Common myeloid progenitor, CD34-positive (primary cell): ENCODE measurements at regions not wholly inside any gene's neighbourhood (a gene's known extent, or its start where the extent isn't known, plus 50 kb on each side); places are given as distances from the start of the nearest gene placed in this dataset.

ENCODE experiments used
- CTCF ChIA-PET: fragments of 350-600 bp; sonication (Branson Sonifier 250); formaldehyde crosslinking; loops from one replicate; lab custom pipeline; 2021; ENCODE audit warnings: antibody characterized with exemption; lab: Charles Lee
- POLR2A ChIA-PET: fragments of 350-600 bp; sonication (Branson Sonifier 250); formaldehyde crosslinking; loops from one replicate; lab custom pipeline; 2021; ENCODE audit warnings: antibody characterized with exemption; lab: Charles Lee
- DNase-seq, 3 donors: peaks; one replicate each; pipeline versions ENCODE4 v3.0.0 to v3.0.0-alpha.2; 2013
- H3K27ac ChIP-seq, 2 experiments: 1 replicate in 1 of 2; 2 replicates in 1 of 2; pipeline ENCODE4 v1.7.0; 2013; ENCODE audit warnings: inconsistent platforms in 2 of 2, low read length in 2 of 2, mild to moderate bottlenecking in 2 of 2, low read depth in 1 of 2, moderate library complexity in 1 of 2; ENCODE audit not compliant: severe bottlenecking in 2 of 2, insufficient read depth in 1 of 2, poor library complexity in 1 of 2
- H3K27me3 ChIP-seq, 5 experiments: replicated peaks in 2 of 5; 1 replicate in 3 of 5; 2 replicates in 2 of 5; pipeline versions ENCODE4 v1.6.1 to v1.7.0; 2013; ENCODE audit warnings: low read length in 4 of 5, mild to moderate bottlenecking in 2 of 5, moderate library complexity in 2 of 5, inconsistent platforms in 1 of 5; ENCODE audit not compliant: insufficient read depth in 5 of 5, control insufficient read depth in 4 of 5
- H3K36me3 ChIP-seq, 4 experiments: 1 replicate in 2 of 4; 2 replicates in 2 of 4; pipeline versions ENCODE4 v1.6.1 to v1.7.0; 2013; ENCODE audit warnings: low read length in 3 of 4, control low read depth in 1 of 4, mild to moderate bottlenecking in 1 of 4; ENCODE audit not compliant: control insufficient read depth in 4 of 4, insufficient read depth in 4 of 4
- H3K4me1 ChIP-seq, 4 experiments: 1 replicate in 3 of 4; 2 replicates in 1 of 4; pipeline versions ENCODE4 v1.6.1 to v1.7.1; 2013; ENCODE audit warnings: low read length in 3 of 4, mild to moderate bottlenecking in 3 of 4, control low read depth in 1 of 4, inconsistent platforms in 1 of 4, moderate library complexity in 1 of 4; ENCODE audit not compliant: control insufficient read depth in 4 of 4, insufficient read depth in 4 of 4; ENCODE audit errors: control extremely low read depth in 1 of 4
- H3K4me3 ChIP-seq, 7 experiments: 1 replicate in 4 of 7; 2 replicates in 3 of 7; pipeline versions ENCODE4 v1.5.1 to v1.7.0; 2013; ENCODE audit warnings: mild to moderate bottlenecking in 7 of 7, low read length in 6 of 7, moderate library complexity in 6 of 7, inconsistent platforms in 2 of 7, low read depth in 2 of 7, control low read depth in 1 of 7; ENCODE audit not compliant: insufficient read depth in 4 of 7, control insufficient read depth in 1 of 7; ENCODE audit errors: extremely low read depth in 1 of 7
- H3K9me3 ChIP-seq, 5 experiments: 1 replicate in 4 of 5; 2 replicates in 1 of 5; pipeline versions ENCODE4 v1.6.1 to v1.7.1; 2013; ENCODE audit warnings: low read length in 4 of 5, mild to moderate bottlenecking in 2 of 5, inconsistent platforms in 1 of 5, low read depth in 1 of 5, moderate library complexity in 1 of 5; ENCODE audit not compliant: control insufficient read depth in 4 of 5, insufficient read depth in 2 of 5; ENCODE audit errors: control extremely low read depth in 1 of 5
- WGBS: methylation state at CpG from one replicate; pipeline ENCODE4 v1.1.5; 2013; ENCODE audit not compliant: insufficient coverage; 5-methylcytosine and 5-hydroxymethylcytosine counted together

DNA sequence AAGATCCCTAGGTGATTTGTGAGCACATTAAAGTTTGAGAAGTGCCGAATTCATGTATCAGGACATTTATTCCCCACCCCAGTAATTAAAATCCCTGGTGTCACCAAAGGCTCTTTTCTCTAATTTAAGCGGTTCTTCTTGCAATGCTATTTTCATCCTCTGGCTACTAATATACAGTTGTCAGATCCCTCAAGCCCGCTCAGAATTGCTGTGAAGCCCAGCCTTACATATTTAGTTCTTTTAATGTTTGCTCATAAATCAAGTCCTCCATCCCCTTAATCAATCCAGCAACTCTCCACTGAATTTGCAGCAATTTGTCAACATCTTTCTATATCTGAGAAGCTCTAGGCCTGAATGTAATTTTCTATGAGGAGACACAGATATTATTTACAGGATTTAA is 437.9 kb downstream of the PIK3C3 start:
- CTCF ChIA-PET = no interaction called here
- WGBS = 83% methylated on average over 1 of the region's 3 CpGs

DNA sequence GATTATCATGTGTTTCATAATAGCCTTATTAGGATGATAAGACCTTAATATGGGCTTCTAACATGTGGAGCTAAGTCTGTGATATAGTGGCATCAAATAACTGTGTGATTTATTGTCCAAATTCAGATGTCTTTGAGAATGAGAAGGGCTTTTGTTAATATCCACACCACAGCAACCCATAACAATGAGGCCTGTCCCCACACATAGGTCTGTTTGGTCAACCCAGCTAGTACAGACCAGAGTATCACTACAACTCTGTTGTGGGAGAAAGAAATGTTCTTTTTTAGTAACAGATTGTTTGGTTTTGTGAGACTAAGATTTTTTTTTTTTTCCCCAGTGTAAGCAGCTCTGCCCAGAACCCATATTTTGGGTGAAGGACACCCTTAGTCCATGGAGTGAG is 439.2 kb downstream of the PIK3C3 start:
- Histone ChIP-seq H3K9me3 (no peaks in the 10 kb centered on the region), H3K4me3 (no peak overlapping the region), H3K4me1 (no peaks in the 10 kb centered on the region), H3K27me3 (no peaks in the 10 kb centered on the region), H3K36me3 (no peaks in the 10 kb centered on the region), H3K27ac (no peak overlapping the region)
- CTCF ChIA-PET = no interaction called here
- POLR2A ChIA-PET = no interaction called here
- no peak for DNase-seq

More for the DNA sequence above, 437.9 kb downstream of the PIK3C3 start:
- POLR2A ChIA-PET = no interaction called here
- no peak overlapping the region for H3K4me3 ChIP-seq
- H3K4me1 ChIP-seq = no peaks in the 10 kb centered on the region
- no peaks in the 10 kb centered on the region for H3K27me3 ChIP-seq
- no peaks in the 10 kb centered on the region for H3K36me3 ChIP-seq
- no peak overlapping the region for H3K27ac ChIP-seq
- DNase-seq = no peak
- no peaks in the 10 kb centered on the region for H3K9me3 ChIP-seq

DNA sequence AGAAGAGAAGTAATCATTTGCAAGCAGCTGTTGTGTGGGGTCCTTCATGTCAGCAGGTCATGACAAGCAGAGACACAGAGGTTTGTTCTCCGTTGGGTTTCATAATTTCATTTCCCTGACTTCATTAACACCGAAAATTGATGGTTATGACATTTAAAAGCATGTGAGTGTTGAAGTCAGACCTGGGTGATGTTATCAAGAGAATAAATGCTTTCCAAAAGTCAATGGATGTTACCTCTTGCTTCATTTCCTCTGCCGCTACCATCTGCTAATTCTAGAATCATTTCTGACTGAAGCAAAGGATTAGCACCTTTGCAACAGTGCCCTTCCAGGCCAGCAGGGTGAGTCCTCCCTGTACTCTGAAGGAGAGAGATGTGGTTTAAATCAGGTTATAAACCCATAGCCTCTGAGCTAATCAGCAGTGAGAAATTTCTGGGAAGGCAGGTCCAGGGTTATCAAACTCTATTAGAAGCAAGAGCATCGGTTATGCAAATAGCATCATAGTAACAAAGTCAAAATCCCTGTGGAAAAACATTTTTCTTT is 446.2 kb downstream of the PIK3C3 start:
- CTCF ChIA-PET = no interaction called here
- H3K27ac ChIP-seq = no peak overlapping the region
- 93% methylated on average over 2 of the region's 4 CpGs for WGBS
- H3K4me3 ChIP-seq = no peak overlapping the region
- no peak for DNase-seq
- no peaks in the 10 kb centered on the region for H3K27me3 ChIP-seq
- POLR2A ChIA-PET = no interaction called here
- no peaks in the 10 kb centered on the region for H3K36me3 ChIP-seq
- no peaks in the 10 kb centered on the region for H3K4me1 ChIP-seq
- no peaks in the 10 kb centered on the region for H3K9me3 ChIP-seq

DNA sequence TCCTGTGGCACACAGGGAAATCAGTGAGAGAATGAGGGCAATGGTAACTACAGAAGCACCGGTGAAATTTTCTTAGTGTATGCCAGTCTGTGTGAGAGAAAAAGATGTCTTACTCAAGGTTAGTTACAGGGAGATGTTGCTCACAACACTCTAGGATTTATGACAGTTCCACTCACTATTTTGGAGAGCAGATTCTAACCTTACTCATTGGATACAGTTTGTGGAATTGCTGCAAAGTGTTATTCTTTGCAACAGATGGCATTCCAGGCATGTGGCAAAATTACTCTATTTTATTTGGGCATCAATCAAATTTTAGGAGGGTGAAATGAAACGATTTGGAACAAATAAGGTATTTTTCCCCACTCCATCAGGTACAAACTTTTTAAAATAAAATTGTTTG is 449.1 kb downstream of the PIK3C3 start:
- H3K4me3 ChIP-seq = no peak overlapping the region
- H3K36me3 ChIP-seq = no peaks in the 10 kb centered on the region
- no peak overlapping the region for H3K27ac ChIP-seq
- H3K4me1 ChIP-seq = no peaks in the 10 kb centered on the region
- POLR2A ChIA-PET = no interaction called here
- H3K27me3 ChIP-seq = no peaks in the 10 kb centered on the region
- peaks cover 0 to 7% (median 2%) of the 10 kb centered on the region in 5 experiments for H3K9me3 ChIP-seq
- no CpG with 5 or more reads among the region's 2 CpGs for WGBS
- CTCF ChIA-PET = no interaction called here
- no peak for DNase-seq

DNA sequence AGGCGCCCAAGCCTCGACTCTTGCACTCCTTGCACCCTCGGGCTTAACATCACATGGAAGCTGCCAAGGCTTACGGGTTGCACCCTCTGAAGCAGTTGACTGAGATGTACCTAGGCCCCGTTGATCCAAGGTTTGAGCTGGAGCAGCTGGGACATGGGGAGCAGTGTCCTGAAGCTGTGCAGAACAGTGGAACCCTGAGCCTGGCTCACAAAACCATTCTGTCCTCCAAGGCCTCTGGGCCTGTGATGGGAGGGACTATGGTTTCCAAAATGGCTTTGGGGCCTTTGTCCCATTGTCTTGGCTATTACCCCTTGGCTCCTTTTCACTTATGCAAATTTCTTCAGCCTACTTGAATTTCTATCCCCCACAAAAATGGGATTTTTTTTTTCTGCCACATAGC is 454.0 kb downstream of the PIK3C3 start:
- no peaks in the 10 kb centered on the region for H3K36me3 ChIP-seq
- DNase-seq = no peak
- H3K27ac ChIP-seq = no peak overlapping the region
- POLR2A ChIA-PET = no interaction called here
- no peaks in the 10 kb centered on the region for H3K4me1 ChIP-seq
- peaks cover 0 to 7% (median 4%) of the 10 kb centered on the region in 5 experiments for H3K9me3 ChIP-seq
- H3K27me3 ChIP-seq = no peaks in the 10 kb centered on the region
- no peak overlapping the region for H3K4me3 ChIP-seq
- CTCF ChIA-PET = no interaction called here
- 74% methylated on average over 5 of the region's 5 CpGs for WGBS

DNA sequence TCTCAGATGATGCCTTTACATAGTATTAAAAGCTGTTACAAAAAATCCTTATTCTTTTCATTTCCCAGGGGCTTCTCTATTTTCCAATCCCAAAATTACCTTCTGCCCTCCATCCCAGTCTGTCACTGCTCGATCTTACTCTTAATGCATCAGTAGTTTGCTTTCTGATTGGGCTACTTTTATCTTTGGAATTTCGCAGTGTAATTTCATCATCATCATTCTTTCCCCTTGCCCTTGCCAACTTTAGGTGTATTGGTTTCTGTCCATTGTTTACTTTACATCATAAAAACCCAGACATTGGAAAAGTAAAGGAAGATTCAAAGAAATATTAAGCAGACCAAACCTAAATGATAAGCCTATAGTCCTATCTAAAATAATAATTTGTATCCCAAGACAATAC is 457.2 kb downstream of the PIK3C3 start:
- no peak overlapping the region for H3K27ac ChIP-seq
- no peaks in the 10 kb centered on the region for H3K4me1 ChIP-seq
- no CpG with 5 or more reads among the region's 2 CpGs for WGBS
- peaks cover 0 to 7% (median 4%) of the 10 kb centered on the region in 5 experiments for H3K9me3 ChIP-seq
- H3K36me3 ChIP-seq = no peaks in the 10 kb centered on the region
- no peaks in the 10 kb centered on the region for H3K27me3 ChIP-seq
- no peak overlapping the region for H3K4me3 ChIP-seq
- POLR2A ChIA-PET = no interaction called here
- CTCF ChIA-PET = no interaction called here
- DNase-seq = no peak

DNA sequence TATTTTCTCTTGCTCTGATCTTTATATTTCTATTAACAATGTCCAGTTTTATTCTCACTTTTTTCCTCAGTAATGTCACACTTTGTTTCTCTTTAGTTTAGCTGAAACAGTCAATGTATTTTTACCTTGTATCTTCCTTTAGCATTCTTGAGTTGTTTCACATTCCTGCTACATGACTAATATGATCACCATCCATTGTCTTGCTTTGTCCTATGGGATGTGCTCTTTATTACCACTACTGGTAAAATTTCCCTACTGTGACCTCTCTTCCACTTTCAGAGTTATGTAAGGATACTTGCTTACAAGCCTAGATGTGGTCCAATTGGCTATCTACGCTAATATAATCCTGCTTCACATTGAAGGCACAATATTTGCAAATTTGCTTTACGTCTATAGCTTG is 457.9 kb downstream of the PIK3C3 start:
- CTCF ChIA-PET = no interaction called here
- no peaks in the 10 kb centered on the region for H3K4me1 ChIP-seq
- POLR2A ChIA-PET = no interaction called here
- no peak for DNase-seq
- no peak overlapping the region for H3K27ac ChIP-seq
- no peaks in the 10 kb centered on the region for H3K36me3 ChIP-seq
- no CpG with 5 or more reads among the region's 2 CpGs for WGBS
- H3K9me3 ChIP-seq = peaks cover 0 to 7% (median 4%) of the 10 kb centered on the region in 5 experiments
- H3K4me3 ChIP-seq = no peak overlapping the region
- no peaks in the 10 kb centered on the region for H3K27me3 ChIP-seq
